NCI-H2171 treated with DMSO at 0.1 percent for 48 hours (cell line): ENCODE measurements at regions not wholly inside any gene's neighbourhood (a gene's known extent, or its start where the extent isn't known, plus 50 kb on each side); places are given as distances from the start of the nearest gene placed in this dataset.

Source experiments
- DNase-seq: peaks from one replicate; lab custom pipeline; 2025; lab: John Stamatoyannopoulos, UW

GRCh38 chr12:100675432-100675831 lies 101.9 kb downstream of the GAS2L3 start:
- DNase-seq, result peak; percentile 47

- DNase-seq, result no peak
Measured at GRCh38 chr12:100681074-100681473, 107.6 kb downstream of the GAS2L3 start.

DNA sequence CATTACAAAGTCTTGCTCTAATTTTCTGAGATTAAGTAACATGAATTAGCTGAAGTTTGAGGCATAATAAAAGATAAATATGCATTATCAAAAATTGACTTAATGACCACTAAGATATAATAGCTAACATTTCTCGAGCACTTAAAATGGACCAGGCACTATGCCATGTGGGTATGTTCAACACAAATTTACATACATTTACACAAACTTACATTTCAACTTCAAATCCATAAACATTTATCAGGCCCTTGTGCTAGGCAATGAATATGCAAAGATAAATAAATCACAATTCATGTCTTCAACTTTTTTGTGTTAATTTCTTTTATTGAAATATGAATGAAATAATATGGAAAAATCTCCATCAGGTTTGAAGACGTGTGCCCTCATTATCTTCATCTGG lies 108.7 kb downstream of the GAS2L3 start:
- DNase-seq, result no peak

GRCh38 chr12:100687686-100688085 lies 106.9 kb upstream of the ANO4 start:
- DNase-seq, result no peak

DNA sequence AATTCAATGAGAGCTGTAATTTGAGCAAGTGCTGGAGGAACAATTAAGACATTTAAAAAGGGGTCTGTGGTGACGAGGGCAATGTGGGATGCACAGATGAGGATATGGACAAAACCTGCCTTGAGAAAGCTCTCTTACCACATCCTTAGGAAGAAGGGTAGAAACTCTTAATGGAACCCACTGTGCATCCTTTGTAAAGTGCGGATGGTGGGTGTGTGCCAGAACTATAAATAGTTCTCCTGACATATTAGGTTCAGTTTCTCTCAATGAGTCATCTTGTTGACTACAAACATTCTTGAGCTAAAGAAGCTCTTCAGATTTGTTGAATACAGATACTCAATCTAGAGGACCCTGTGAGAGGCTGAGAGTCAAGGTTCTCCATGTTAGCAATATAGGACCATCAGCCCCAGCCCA lies 106.1 kb upstream of the ANO4 start:
- DNase-seq, result no peak

GRCh38 chr12:100692502-100692901 lies 102.1 kb upstream of the ANO4 start:
- DNase-seq, result no peak

GRCh38 chr12:100698518-100698917 lies 96.1 kb upstream of the ANO4 start:
- DNase-seq, result no peak

GRCh38 chr12:100699209-100699608 lies 95.4 kb upstream of the ANO4 start:
- no peak for DNase-seq

- DNase-seq, result no peak
Measured at GRCh38 chr12:100703337-100703736, 91.2 kb upstream of the ANO4 start.

DNA sequence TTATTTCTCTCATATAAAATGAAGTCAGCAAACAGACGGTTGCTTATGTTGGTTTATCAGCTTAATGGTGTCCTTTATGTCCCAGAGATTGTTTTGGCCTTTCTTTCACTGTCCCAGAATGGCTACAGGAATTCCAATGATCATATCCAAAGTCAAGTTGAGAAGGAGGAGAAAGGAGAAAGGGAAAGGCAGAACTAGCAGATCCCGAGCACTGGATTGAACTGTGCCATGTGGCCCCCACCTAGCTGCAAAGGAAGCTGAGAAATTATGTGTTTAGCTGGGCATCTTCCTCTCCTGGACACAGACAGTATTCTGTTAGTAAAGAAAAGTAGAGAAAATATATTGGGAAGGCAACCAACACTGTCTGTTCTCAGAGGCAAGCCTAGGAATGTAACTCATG lies 90.7 kb upstream of the ANO4 start:
- no peak for DNase-seq

DNA sequence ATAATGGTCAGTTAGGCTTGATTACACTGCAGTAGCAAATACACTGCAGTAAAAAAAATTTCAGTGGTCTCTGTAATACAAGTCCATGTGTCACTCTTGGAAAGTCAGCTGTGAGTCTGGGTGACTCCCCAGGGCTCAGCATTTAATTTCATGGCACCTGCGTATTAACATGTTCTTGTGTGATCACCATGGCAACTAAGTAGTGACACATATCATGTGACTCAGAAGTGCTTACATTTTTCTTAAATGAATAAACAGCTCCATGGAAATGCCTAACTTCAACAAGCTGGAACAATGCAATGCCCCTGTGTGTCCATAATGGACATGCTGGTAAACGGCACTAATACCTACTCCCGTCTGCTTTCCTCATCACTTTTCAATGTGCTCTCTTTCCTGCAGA lies 88.5 kb upstream of the ANO4 start:
- DNase-seq, result peak; percentile 78

DNA sequence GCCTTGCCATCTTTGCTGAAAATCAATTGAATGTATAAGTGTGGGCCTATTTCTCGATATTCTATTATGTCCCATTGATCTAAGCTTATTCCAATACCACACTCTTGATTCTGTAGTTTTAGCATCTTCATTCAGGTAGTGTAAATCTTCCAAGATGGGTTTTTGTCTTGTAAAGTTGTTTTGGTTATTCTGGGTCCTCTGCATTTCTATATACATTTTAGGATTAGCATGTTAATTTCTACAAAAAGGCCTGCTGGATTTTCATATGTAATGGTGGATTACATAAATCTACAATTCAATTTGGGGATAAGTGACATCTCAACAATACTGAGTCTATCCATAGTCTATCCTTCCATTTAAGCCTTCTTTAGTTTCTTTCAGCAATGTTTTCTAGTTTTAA lies 86.0 kb upstream of the ANO4 start:
- DNase-seq, result no peak

GRCh38 chr12:100715976-100716944 lies 78.3 kb upstream of the ANO4 start:
- DNase-seq, result no peak

GRCh38 chr12:100716945-100717732 lies 77.4 kb upstream of the ANO4 start:
- peak; percentile 43 for DNase-seq

GRCh38 chr12:100717733-100718067 lies 76.9 kb upstream of the ANO4 start:
- DNase-seq, result no peak

- DNase-seq, result no peak
Measured at GRCh38 chr12:100718187-100718586, 76.4 kb upstream of the ANO4 start.

DNA sequence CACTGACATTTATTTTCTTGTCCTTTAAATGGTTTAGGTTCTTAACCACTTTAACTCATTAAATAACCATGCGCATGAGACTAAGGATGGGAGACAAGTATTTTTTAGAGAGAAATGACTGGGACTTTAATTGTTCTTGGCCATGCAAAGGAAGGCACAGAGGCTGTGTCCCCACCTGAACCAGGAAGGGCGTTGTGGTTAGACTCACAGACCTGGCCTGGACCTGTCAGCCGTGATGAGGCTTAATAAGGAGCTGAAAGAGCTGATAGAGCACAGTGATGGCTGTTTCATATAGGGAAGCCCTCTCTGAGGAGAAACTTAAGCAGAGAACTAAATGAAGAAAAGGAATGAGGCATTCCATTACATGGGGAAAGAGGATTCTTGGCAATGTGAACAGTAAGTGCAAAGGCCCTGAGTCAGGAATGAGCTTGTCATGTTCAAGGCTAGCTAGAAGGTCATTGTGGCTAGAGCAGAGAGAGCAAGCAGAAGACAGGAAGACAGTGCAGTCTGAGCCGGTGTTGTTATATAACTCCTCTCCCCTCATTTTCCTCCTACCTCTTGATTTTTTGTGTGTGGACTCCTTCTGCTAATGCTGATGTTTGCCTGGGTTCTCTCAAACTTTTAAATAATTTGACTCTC lies 74.4 kb upstream of the ANO4 start:
- no peak for DNase-seq

GRCh38 chr12:100721169-100721568 lies 73.4 kb upstream of the ANO4 start:
- DNase-seq, result peak; percentile 89

- no peak for DNase-seq
Measured at GRCh38 chr12:100724071-100724470, 70.5 kb upstream of the ANO4 start.

- DNase-seq, result peak; percentile 46
Measured at GRCh38 chr12:100733817-100734593, 60.6 kb upstream of the ANO4 start.

DNA sequence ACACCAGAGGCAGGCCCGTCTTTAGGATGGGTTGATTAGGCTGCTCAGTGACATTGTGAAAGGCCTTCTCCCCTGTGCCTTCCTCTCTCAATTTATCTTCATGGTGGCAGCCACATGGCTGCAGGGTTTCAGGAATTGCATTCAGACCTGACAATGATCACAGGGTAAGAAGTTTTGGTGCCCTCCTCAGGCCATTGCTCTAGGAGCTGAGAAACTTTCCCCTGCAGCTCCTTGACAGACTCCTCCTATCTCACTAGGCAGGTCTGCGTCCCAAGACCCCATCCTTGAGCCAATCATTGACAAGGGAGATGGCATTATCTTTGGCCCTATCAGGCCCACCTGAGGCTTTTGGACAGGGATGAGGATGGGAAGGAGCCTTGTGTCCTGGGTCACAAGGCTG lies 57.4 kb upstream of the ANO4 start:
- no peak for DNase-seq

DNA sequence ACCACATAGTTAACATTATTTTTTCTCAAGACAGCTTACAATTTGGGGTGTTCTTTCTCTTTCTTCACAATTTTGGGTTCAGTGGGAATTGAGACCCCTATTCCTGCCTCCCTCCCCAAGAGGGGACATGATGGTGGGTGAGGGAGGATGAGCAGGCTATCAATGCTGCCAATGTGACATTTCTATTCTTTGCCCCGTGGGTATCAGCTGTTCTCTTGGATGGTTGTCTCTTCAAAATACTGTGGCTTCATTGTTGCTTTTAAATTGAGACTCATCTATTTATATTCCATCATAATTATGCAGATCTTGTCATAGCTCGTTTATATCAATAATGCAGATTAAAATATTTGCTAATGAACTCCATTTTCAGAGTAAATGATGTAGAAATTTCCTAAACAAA lies 56.5 kb upstream of the ANO4 start:
- DNase-seq, result no peak
